ENCODE measurements at regions not wholly inside any gene's neighbourhood (a gene's known extent, or its start where the extent isn't known, plus 50 kb on each side); places are given as distances from the start of the nearest gene placed in this dataset.
A peak's percentile ranks its signal among the peaks of the same experiment; 100 is the strongest.

GRCh38 chr1:184827600-184828368 is 73.1 kb upstream of the EDEM3 start:
- H3K4me1 ChIP-seq: peaks cover 51 to 62% (median 60%) of the 10 kb centered on the region in 4 donors
- no peak for DNase-seq (ENCODE audit: extremely low spot score)
- TF ChIP-seq POLR2AphosphoS5 (IDR thresholded peaks at IDR 0.05) (peak; percentile 11 to 55), POLR2A (IDR thresholded peaks at IDR 0.05; ENCODE audit: low read depth) (no peak)
- no peaks in the 10 kb centered on the region for H3K9me3 ChIP-seq
- H3K27ac ChIP-seq (replicated peaks in 1 of 4): peak overlapping the region; percentile 75 to 84 (median 80)
- no peaks in the 10 kb centered on the region for H3K27me3 ChIP-seq
- intact Hi-C loops (cut with DNase I): no loop called here
- peaks cover 17 to 37% (median 24%) of the 10 kb centered on the region in 4 donors for H3K36me3 ChIP-seq
- H3K4me3 ChIP-seq: no peak overlapping the region
- 46% methylated on average over 8 of the region's 8 CpGs for WGBS

GRCh38 chr1:184826001-184826400 is 71.3 kb upstream of the EDEM3 start:
- Histone ChIP-seq H3K27me3 (no peaks in the 10 kb centered on the region), H3K4me3 (no peak overlapping the region), H3K9me3 (no peaks in the 10 kb centered on the region), H3K36me3 (peaks cover 29 to 44% (median 30%) of the 10 kb centered on the region in 4 donors), H3K27ac (replicated peaks in 1 of 4) (peak overlapping the region; percentile 27 to 75 (median 47)), H3K4me1 (peaks cover 67 to 80% (median 78%) of the 10 kb centered on the region in 4 donors)
- TF ChIP-seq POLR2AphosphoS5 (IDR thresholded peaks at IDR 0.05) (no peak), CTCF (IDR thresholded peaks at IDR 0.05) (no peak), POLR2A (IDR thresholded peaks at IDR 0.05; ENCODE audit: low read depth) (no peak), EP300 (IDR thresholded peaks at IDR 0.05) (no peak)
- DNase-seq (ENCODE audit: extremely low spot score): no peak
- WGBS: 84% methylated on average over 5 of the region's 5 CpGs
- intact Hi-C loops (cut with DNase I): no loop called here

GRCh38 chr1:184825571-184825970 is 70.9 kb upstream of the EDEM3 start:
- no peak overlapping the region for H3K4me3 ChIP-seq
- DNase-seq (ENCODE audit: extremely low spot score): no peak
- H3K4me1 ChIP-seq: peaks cover 67 to 84% (median 82%) of the 10 kb centered on the region in 4 donors
- WGBS: 30% methylated on average over 1 of the region's 1 CpG
- H3K36me3 ChIP-seq: peaks cover 25 to 44% (median 27%) of the 10 kb centered on the region in 4 donors
- H3K9me3 ChIP-seq: no peaks in the 10 kb centered on the region
- H3K27me3 ChIP-seq: no peaks in the 10 kb centered on the region
- peak overlapping the region; percentile 27 to 75 (median 47) for H3K27ac ChIP-seq (replicated peaks in 1 of 4)
- no peak for TF ChIP-seq CTCF (IDR thresholded peaks at IDR 0.05)
- no peak for TF ChIP-seq EP300 (IDR thresholded peaks at IDR 0.05)
- no peak for TF ChIP-seq POLR2A (IDR thresholded peaks at IDR 0.05; ENCODE audit: low read depth)
- no peak for TF ChIP-seq POLR2AphosphoS5 (IDR thresholded peaks at IDR 0.05)
- intact Hi-C loops (cut with DNase I): no loop called here

GRCh38 chr1:184824691-184825323 is 70.1 kb upstream of the EDEM3 start:
- Histone ChIP-seq H3K36me3 (peaks cover 18 to 44% (median 32%) of the 10 kb centered on the region in 4 donors), H3K27ac (replicated peaks in 1 of 4) (peak overlapping the region; percentile 27 to 75 (median 50)), H3K9me3 (no peaks in the 10 kb centered on the region), H3K4me3 (no peak overlapping the region), H3K4me1 (peaks cover 67 to 89% (median 85%) of the 10 kb centered on the region in 4 donors), H3K27me3 (no peaks in the 10 kb centered on the region)
- intact Hi-C loops (cut with DNase I): no loop called here
- TF ChIP-seq CTCF (IDR thresholded peaks at IDR 0.05) (no peak), POLR2A (IDR thresholded peaks at IDR 0.05; ENCODE audit: low read depth) (no peak), POLR2AphosphoS5 (IDR thresholded peaks at IDR 0.05) (no peak), EP300 (IDR thresholded peaks at IDR 0.05) (no peak)
- 47% methylated on average over 3 of the region's 3 CpGs for WGBS
- DNase-seq (ENCODE audit: extremely low spot score): no peak

- no peak for DNase-seq (ENCODE audit: extremely low spot score)
- TF ChIP-seq EP300 (IDR thresholded peaks at IDR 0.05) (no peak), POLR2A (IDR thresholded peaks at IDR 0.05; ENCODE audit: low read depth) (no peak), CTCF (IDR thresholded peaks at IDR 0.05) (no peak), POLR2AphosphoS5 (IDR thresholded peaks at IDR 0.05) (no peak)
- 39% methylated on average over 4 of the region's 4 CpGs for WGBS
- intact Hi-C loops (cut with DNase I): no loop called here
- no peak overlapping the region for H3K4me3 ChIP-seq
- peak overlapping the region; percentile 7 to 58 (median 50) for H3K27ac ChIP-seq (replicated peaks in 1 of 4)
- H3K36me3 ChIP-seq: peaks cover 23 to 56% (median 47%) of the 10 kb centered on the region in 4 donors
- no peaks in the 10 kb centered on the region for H3K27me3 ChIP-seq
- H3K9me3 ChIP-seq: no peaks in the 10 kb centered on the region
- H3K4me1 ChIP-seq: peaks cover 60 to 79% (median 76%) of the 10 kb centered on the region in 4 donors
These were observed 68.4 kb upstream of the EDEM3 start for GRCh38 chr1:184823080-184823479.

Data from esophagus muscularis mucosa (tissue), 4 donors.